Left colon (tissue), 2 donors: ENCODE measurements at regions not wholly inside any gene's neighbourhood (a gene's known extent, or its start where the extent isn't known, plus 50 kb on each side); places are given as distances from the start of the nearest gene placed in this dataset.
A peak's percentile ranks its signal among the peaks of the same experiment; 100 is the strongest.
"Not testable (repeated sequence)": the region's sequence is repeated elsewhere in the genome, so short reads cannot be mapped to it uniquely, and the experiment has no call there.

Experiments
- ATAC-seq: fragments of 200-7000 bp; cut with Tn5 transposase; one replicate; pipeline ENCODE4 v1.9.1; 2020; ENCODE audit warnings: mild to moderate bottlenecking, moderate library complexity
- DNase-seq, 2 donors: peaks; one replicate each; pipeline ENCODE4 v3.0.0-alpha.2; 2020
- intact Hi-C, 2 donors: fragments of 100-400 bp; cut with DNase I in 1 of 2; cut with micrococcal nuclease in 1 of 2; formaldehyde crosslinking; loops; one replicate each; pipeline versions ENCODE4 v1.11.2 to v1.14.0; 2022; cut with DNase I, micrococcal nuclease
- donor health status: DM: no; HTN: no; CAD: no.
- donor health status: DM: yes; HTN: yes; CAD: no.

- DNase-seq, intact Hi-C loops: not testable (repeated sequence)
Observed at GRCh38 chr16:5750439-5750838, 652.8 kb upstream of the EEF2KMT start.

GRCh38 chr16:5738586-5738985 is 641.0 kb upstream of the EEF2KMT start:
- peak; percentile 48 for ATAC-seq
- intact Hi-C loops, result no loop called here
- DNase-seq, result no peak

More at GRCh38 chr16:5750439-5750838, 652.8 kb upstream of the EEF2KMT start:
- not testable (repeated sequence) for ATAC-seq

- intact Hi-C loops, result no loop called here
- ATAC-seq (no peak), DNase-seq (no peak)
Observed at GRCh38 chr16:5736209-5736930, 638.8 kb upstream of the EEF2KMT start.

GRCh38 chr16:5735444-5735843 is 637.8 kb upstream of the EEF2KMT start:
- ATAC-seq, result no peak
- intact Hi-C loops, result no loop called here
- no peak for DNase-seq

- intact Hi-C loops, result no loop called here
Observed at GRCh38 chr16:5730783-5731182, 633.2 kb upstream of the EEF2KMT start.

GRCh38 chr16:5722116-5722619 is 624.6 kb upstream of the EEF2KMT start:
- DNase-seq, result no peak
- intact Hi-C loops, result no loop called here
- ATAC-seq, result no peak

More at GRCh38 chr16:5730783-5731182, 633.2 kb upstream of the EEF2KMT start:
- ATAC-seq, result no peak
- no peak for DNase-seq

GRCh38 chr16:5715155-5715554 is 617.6 kb upstream of the EEF2KMT start:
- ATAC-seq, result no peak
- DNase-seq, result no peak
- intact Hi-C loops, result no loop called here

- DNase-seq (peak in 1 of 2 donors; percentile 7), ATAC-seq (no peak)
- intact Hi-C loops, result no loop called here
Observed at GRCh38 chr16:5709889-5710288, 612.3 kb upstream of the EEF2KMT start.

GRCh38 chr16:5706211-5706610 is 608.6 kb upstream of the EEF2KMT start:
- ATAC-seq, result no peak
- DNase-seq, result no peak
- intact Hi-C loops, result no loop called here

GRCh38 chr16:5704271-5704670 is 606.7 kb upstream of the EEF2KMT start:
- DNase-seq (no peak), ATAC-seq (no peak)
- intact Hi-C loops, result no loop called here

GRCh38 chr16:5693426-5693825 is 595.8 kb upstream of the EEF2KMT start:
- DNase-seq, result no peak
- intact Hi-C loops, result no loop called here
- ATAC-seq, result no peak

GRCh38 chr16:5681966-5682365 is 584.4 kb upstream of the EEF2KMT start:
- DNase-seq (no peak), ATAC-seq (no peak)
- intact Hi-C loops, result no loop called here

- ATAC-seq, result no peak
- intact Hi-C loops, result no loop called here
- no peak for DNase-seq
Observed at GRCh38 chr16:5678371-5678770, 580.8 kb upstream of the EEF2KMT start.

- intact Hi-C loops, result no loop called here
- ATAC-seq (no peak), DNase-seq (no peak)
Observed at GRCh38 chr16:5671421-5671820, 573.8 kb upstream of the EEF2KMT start.

- intact Hi-C loops, result no loop called here
- DNase-seq (no peak), ATAC-seq (no peak)
Observed at GRCh38 chr16:5670198-5670597, 572.6 kb upstream of the EEF2KMT start.

- intact Hi-C loops, result no loop called here
- no peak for DNase-seq
- ATAC-seq, result no peak
Observed at GRCh38 chr16:5668553-5668952, 571.0 kb upstream of the EEF2KMT start.

GRCh38 chr16:5665834-5666233 is 568.2 kb upstream of the EEF2KMT start:
- ATAC-seq, result no peak
- intact Hi-C loops, result no loop called here
- DNase-seq, result no peak

GRCh38 chr16:5653789-5654188 is 556.2 kb upstream of the EEF2KMT start:
- intact Hi-C loops, result no loop called here
- DNase-seq, result no peak
- no peak for ATAC-seq

GRCh38 chr16:5653041-5653440 is 555.4 kb upstream of the EEF2KMT start:
- intact Hi-C loops, result no loop called here
- ATAC-seq, result no peak
- no peak for DNase-seq

- intact Hi-C loops, result no loop called here
- no peak for ATAC-seq
- DNase-seq, result no peak
Observed at GRCh38 chr16:5649762-5650743, 552.5 kb upstream of the EEF2KMT start.
